Inflammatory macrophage (primary cell): ENCODE measurements at regions not wholly inside any gene's neighbourhood (a gene's known extent, or its start where the extent isn't known, plus 50 kb on each side); places are given as distances from the start of the nearest gene placed in this dataset.

ENCODE experiments used
- DNase-seq, 2 donors: peaks; one replicate each; pipeline ENCODE4 v3.0.0-alpha.2; 2020 to 2022

GRCh38 chr2:196538189-196538588, 101.3 kb upstream of the CCDC150 start:
- no peak for DNase-seq

GRCh38 chr2:196538646-196539045, 100.9 kb upstream of the CCDC150 start:
- no peak for DNase-seq

- no peak for DNase-seq
Measured at GRCh38 chr2:196544906-196545433, 94.5 kb upstream of the CCDC150 start.

DNA sequence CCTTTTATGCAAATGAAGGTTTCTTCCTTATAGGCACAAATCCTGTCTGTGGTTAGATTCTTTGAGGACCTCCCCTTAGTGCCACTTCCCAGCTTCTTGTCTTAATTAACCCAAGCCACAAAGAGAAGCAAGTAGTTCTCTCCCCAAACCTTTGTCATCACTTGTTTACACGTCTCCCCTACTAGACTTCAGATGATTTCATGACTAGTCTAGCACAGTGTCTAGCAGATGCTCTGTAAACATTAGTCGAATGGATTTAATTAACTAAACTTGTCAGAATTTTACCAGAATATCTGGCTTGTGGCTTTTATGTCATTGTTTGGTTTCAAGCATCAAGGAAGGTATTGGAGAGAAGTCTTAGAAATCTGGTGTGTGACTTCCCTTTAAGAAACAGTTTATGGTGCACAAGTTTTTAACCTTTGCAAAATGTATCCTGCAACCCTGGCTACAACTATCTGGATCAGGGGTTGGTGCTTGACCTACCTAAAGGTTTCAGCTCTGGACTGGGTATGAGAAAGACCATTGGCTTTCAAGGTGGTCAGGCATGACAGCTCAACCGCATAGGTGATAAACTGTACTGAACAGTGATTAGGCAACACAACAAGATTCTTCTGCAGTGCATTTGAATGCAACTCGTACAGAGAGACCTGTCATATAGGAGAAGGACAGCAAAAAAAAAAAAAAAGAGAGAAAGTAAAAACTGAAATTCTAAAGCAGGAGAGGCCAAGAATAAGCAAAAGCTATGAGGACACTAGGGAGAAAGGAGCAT, 93.2 kb upstream of the CCDC150 start:
- no peak for DNase-seq

DNA sequence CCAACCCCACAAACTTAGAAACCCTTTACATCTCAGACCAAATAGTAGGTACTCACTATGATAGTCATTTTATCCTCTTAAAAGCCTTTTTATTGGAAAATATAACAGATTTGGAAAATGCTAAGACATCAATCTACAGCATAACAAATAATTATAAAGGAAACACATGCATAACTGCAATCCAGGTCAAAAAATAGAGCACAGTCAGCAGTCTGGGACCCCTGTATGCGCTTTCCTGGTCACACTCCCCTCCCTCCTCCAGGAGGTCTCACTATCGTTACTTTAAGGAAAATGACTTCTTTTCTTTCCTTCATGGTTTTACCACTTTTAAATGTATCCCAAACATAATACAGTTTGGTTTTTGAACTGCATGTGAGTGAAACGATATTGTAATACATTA, 90.5 kb upstream of the CCDC150 start:
- DNase-seq, result no peak

DNA sequence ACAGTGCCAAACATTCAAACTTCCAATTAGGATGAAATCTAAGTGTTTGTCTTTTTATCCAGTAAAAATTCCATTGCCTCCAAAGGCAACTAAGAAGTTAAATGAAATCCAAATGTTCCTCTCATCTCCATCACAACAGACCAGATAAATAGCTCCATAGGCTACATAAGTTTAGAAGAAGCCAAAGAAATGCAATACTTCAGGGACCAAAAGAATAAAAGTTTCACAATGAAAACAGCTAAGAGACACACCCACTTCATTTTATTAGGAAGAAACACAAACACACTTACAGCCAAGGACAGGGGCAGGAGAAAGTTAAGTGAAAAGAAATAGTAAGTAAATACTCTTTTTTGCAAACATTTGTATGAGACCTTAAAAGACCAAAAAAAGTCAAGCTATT, 88.5 kb upstream of the CCDC150 start:
- DNase-seq, result no peak

GRCh38 chr2:196555161-196555560, 84.4 kb upstream of the CCDC150 start:
- DNase-seq, result no peak

GRCh38 chr2:196555726-196556125, 83.8 kb upstream of the CCDC150 start:
- DNase-seq, result no peak

DNA sequence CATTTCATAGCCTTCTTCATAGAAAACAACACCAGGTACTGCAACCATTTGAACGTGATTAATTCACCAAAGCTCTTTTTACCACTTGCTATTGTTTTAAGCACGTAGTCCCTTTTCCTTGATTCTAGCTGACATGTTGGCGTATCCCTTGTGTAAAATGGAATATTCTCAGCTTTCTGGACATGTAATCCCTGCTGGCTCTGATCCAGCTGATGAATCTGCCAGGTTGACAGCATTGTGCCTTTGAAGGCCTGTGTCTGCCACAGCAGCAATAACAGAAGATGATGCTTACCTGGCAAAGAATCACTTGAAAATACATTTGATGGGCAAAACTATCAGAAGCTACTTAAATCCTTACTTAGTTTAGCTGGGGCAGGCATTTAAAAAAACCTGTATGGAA, 81.0 kb upstream of the CCDC150 start:
- DNase-seq, result no peak

DNA sequence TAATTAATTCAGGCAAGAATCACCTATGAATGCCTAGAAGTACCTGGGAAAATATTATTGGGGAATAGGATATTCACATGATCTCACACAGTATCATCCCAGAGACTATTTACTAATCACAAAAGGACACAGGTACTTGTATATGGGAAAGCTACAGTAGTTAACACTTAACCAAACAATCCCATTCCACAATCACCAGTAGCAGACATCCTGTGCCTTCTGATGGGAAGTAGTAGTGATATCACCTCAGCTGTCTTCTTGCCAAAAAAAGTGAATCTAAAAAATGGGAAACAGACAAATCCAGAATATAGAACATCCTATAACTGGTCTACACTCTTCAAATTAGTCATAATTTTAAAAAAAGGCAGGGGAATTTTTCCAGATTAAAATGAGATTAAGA, 75.6 kb upstream of the CCDC150 start:
- no peak for DNase-seq

DNA sequence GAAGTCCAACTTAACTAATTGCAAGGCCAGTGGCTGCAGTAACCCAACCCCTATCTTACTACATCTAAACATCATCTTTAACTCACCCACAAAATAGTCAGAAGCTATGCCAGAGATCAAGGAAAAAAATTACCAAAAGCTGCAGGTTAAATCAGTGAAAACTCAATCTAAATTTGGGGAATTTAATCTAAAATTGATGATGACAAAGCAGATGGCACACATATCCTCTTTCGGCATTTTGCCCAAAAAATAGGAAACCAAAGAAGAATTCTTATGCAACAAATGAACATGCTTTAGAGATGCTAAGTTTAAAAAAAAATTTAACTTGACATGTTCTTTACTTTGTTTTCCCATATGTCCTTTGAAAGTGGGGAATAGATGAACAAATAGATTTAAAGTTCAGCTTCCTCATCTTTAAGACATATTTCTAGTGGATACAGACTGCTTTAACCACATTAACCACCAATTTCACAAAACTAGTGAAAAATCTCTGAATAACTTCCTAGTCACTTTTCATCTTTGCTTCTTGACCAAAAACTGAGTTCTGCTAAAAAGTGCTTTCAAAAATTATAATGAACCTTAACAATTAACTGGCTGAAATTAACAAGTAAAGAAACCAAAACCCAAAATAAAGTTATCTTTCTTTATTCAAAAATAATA, 74.3 kb upstream of the CCDC150 start:
- DNase-seq, result peak in 1 of 2 donors; percentile 56

- DNase-seq, result no peak
Measured at GRCh38 chr2:196565982-196566381, 73.5 kb upstream of the CCDC150 start.

DNA sequence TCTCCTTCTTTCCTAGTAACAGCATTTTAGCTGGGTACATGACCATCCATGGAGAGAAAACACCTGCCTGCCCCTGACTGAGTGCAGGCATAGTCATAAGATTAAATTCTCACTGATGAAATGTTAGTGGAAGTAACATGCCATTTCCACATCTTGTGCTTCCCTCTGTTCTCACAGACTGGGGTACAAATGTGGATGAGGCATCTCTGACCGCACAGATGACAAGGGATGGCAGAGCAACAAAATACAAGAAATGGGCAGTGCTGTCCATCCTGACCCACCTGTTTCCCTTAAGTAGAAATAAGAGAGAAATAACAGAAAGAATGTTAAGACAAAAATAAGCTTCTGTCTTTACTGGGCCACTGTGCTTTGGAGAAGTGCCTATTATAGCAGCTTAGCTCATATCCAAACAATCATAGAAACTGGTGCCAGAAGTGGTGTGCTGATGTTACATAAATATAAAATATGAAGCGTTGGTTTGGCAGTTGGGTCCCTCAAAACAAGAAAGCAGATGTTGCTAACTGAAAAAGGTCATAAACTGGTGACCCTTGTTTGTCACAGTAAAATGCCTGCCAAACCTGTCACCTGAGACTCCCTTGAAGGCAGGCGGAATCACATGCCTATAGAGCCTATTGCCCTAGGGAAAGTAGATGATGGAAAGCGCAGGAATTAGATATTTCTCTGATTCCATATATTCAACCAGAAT, 72.4 kb upstream of the CCDC150 start:
- no peak for DNase-seq

GRCh38 chr2:196568506-196568905, 71.0 kb upstream of the CCDC150 start:
- no peak for DNase-seq

- no peak for DNase-seq
Measured at GRCh38 chr2:196584903-196585302, 54.6 kb upstream of the CCDC150 start.

DNA sequence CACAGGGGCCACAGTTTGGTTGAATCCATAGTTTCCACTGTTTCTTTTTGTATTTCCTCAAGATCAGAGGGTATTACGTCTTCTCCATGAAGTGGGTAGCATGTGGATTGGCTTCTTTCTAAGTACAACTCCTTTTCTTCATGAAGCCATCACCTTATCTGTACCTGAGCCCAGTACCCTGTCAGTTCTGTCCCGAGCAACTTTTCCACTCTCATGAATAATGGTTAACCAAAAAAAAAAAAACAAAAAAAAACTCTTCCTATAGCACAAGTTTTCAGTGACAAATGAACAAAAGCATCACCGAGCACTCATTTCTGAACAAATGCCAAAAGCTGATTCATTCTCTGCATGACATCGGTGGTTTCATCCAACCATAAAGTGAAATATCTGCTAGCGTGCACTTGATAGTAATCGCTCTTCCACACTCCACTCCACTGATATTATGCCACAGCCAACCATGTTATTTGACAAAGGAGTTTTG, 53.0 kb upstream of the CCDC150 start:
- DNase-seq, result no peak

GRCh38 chr2:196587056-196587455, 52.5 kb upstream of the CCDC150 start:
- no peak for DNase-seq

- no peak for DNase-seq
Measured at GRCh38 chr2:196587739-196588138, 51.8 kb upstream of the CCDC150 start.

DNA sequence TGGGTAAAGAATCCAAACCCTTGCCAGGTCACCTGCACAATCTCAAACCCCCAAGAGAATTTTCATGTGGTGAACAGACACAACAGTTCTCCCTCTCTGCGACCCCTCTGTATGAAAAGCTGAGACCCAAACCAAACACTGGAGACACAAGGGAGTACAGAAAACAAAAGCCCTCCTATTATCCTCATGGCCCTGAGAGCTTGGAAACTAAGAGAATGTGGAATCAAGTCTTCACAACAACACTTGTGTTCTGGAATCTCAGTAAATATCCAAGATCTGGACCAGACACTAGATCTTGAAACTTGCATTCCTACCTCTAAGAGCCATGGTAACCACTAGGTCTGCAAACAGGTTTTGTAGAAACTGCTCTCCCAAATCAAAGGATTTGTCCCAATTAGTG, 50.1 kb upstream of the CCDC150 start:
- no peak for DNase-seq
